Amygdala (tissue), 56 donors: ENCODE measurements at regions not wholly inside any gene's neighbourhood (a gene's known extent, or its start where the extent isn't known, plus 50 kb on each side); places are given as distances from the start of the nearest gene placed in this dataset.
"Not testable (repeated sequence)": the region's sequence is repeated elsewhere in the genome, so short reads cannot be mapped to it uniquely, and the experiment has no call there.

ENCODE experiments used
- DNase-seq, 56 donors: peaks; one replicate each; lab custom pipeline; 2025; lab: John Stamatoyannopoulos, UW

DNA sequence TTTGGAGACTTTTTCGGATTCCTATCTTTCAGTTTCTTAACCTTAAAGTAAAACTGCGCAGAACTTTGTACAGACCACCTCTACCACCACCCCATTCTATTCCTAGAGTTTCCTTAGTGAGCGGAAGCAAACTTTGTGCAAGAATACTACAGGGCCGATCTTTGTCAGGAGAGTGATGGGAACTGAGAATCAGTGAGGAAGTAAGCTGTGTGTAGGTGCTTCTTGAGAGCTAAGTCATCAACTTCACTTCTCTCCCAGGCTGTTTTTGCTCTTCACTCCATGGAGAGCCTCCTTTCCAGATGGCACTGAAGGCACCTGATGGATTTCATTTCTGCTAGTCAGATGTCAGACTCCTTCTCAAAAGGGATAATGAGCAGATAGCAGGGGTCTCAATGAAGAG lies 127.3 kb downstream of the SPATA31D1 start:
- no peak for DNase-seq

DNA sequence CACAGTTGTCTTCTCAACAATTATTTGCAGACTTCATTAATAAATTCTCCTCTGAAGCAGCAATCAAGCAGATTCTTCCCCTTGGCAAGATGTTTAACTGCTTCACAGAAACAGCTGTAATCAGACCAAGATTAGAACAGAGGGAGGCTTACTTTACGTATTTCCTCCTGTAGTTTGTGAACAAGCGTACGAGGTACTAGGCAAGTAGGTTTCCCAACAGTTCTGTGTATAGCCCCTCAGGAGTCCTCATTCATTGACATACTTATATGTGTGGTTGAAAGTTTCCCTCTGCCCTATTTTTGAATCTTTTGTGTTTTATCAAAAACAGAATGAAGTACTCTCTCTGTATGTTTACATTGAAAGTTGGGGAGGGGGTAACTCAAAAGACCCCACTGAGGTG lies 128.0 kb downstream of the SPATA31D1 start:
- no peak for DNase-seq

DNA sequence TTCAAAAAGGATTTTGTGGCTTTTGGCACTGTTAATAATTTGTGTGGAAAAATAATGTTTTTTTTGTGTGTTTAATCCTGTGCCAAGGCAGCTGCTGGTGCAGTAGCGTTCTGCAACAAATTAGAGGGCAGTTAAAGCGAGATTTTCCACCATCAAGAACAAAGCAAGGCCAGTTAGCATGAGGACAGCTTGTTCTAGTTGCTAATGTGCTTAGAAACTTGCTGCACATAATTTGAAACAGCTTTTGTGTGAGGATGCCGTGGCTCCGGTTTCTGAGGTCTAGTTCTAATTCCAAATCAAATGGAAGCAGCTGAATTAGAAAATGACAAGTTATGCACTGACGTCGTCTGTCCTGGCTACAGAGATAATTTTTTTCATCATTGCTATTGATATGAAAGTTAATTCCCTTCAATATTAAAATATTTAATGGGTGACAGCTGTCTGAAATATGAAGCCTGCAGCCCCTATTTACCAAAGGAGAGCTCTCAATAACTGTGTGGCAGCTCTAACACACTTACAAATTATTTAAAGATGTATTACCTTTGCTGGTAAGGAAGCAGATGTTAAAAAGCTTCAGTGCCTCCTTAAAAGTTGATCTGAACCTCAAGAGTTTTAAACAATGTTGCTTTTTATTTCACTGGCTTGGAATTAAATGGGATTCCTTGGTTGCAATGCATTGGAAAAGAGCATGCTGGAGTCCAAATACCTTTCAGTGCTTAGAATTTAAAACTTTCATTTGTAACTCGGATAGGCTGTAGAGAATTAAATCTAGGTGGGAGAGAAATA lies 128.6 kb downstream of the SPATA31D1 start:
- peak in 34 of 56 donors; percentile 3 to 71 (median 26) for DNase-seq

DNA sequence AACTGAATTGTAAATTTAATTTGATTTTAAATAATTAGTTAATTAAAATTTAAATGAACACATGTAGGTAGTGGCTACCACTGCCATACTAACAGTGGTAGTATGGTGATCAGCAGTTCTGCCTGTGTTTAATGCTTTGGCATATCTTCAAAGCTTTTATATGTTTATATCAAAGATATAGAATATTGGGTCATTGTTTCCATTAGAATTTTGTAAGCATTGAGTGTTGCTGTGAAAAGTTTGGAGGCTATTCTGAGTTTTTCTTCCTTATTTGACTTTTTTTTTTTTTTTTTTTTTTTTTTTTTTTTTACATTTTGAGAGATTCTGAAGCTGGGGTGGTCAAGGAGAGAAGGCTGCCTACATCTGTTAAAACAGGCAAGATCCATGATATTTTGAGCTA lies 134.2 kb downstream of the SPATA31D1 start:
- DNase-seq, result no peak

DNA sequence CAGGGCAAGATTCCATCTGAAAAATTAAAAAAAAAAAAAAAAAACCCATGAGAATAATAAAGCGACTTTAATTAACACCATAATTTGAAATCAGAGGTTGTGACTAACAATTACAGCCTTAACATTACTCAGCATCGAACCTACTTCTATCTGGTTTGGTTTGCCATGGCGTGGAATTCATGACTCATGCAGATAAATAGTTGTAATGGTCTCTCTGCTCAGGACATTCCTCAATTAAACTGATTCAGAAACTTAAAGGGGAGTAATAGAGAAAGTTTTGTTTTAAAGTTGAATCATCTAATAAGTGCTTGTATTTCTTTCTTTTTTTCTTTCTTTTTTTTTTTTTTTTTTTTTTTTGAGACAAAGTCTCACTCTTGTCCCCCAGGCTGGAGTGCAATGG lies 135.5 kb downstream of the SPATA31D1 start:
- no peak for DNase-seq

DNA sequence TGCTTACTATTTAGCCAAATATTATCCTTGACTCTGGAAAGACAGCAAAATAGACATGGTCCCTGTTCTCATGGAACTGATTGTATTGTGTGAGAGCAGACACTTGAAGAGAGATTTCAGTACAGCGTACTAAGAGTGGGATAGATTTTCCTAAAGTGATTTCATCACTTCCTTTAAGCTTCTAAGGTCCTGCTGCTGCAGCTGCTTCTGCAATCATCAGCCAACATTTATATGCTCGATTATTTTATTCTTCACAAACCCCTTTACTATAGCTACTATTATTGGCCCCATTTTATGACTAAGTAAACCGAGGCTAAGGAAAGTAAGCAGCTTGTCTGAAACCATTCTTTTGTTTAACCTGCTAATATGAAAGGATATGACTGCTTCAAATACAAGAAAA lies 137.7 kb downstream of the SPATA31D1 start:
- DNase-seq, result no peak

DNA sequence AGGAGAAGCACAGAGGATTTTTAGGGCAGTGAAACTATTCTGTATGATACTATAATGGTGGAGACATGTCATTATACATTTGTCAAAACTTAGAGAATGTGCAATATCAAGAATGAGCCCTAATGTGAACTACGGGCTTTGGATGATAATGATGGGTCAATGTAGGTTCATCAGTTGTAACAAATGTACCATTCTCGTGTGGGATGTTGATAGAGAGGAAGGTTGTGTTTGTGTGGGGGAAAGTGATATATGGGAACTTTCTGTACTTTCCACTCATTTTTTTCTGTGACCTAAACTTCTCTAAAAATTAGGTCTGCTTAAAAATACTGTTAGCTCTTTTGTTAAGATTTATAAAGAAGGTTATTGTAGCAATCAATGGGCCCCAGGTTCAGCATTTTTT lies 138.9 kb downstream of the SPATA31D1 start:
- DNase-seq, result no peak

DNA sequence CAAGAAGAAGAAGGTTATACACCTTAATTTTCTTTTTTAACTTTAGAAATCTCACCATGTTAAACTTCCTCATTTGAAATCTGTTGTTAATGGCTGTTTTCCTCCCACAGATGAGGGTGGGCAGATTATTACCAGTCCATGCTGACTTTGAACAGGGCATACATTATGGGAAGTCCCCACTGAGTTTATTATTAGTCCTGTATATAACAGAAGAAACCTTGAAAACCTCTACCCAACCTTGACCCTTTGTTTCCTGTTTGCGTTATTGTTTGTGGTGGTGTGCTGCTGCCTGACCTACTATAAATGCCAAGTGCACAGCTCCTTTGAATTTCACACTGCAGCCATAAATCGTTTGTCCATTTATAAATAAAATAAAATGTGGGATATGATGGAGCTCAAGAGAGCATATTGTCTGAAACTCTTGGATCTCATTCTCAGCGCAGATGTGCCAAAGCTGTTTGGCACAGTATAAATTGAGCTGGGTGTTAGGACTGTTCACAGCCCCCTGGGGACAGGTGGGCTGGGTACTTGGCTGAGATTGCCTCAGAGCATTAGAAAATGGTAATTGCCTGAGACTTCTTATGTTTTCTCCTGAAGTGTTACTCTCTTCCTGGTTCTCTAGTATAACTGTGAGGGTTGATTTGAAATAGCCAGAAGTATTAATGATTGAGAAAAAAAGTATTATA lies 139.6 kb downstream of the SPATA31D1 start:
- DNase-seq, result peak in 3 of 56 donors; percentile 10 to 15 (median 13)

DNA sequence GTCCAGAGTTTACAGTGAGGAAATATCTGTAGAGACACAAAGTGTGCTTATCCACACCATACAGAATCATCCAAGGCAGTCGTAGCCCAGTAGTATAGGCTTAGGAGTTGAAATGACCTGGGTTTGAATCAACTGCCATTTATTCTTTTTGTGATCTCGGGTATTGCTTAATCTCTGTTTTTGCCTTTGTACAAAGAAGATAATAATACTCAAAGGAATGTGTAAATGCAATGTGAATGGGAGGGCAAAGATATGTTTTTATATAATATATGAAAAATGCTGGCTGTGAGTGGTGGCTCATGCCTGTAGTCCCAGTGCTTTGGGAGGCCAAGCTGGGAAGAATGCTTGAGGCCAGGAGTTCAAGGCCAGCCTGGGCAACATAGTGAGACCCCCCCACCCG lies 141.1 kb downstream of the SPATA31D1 start:
- DNase-seq, result no peak

DNA sequence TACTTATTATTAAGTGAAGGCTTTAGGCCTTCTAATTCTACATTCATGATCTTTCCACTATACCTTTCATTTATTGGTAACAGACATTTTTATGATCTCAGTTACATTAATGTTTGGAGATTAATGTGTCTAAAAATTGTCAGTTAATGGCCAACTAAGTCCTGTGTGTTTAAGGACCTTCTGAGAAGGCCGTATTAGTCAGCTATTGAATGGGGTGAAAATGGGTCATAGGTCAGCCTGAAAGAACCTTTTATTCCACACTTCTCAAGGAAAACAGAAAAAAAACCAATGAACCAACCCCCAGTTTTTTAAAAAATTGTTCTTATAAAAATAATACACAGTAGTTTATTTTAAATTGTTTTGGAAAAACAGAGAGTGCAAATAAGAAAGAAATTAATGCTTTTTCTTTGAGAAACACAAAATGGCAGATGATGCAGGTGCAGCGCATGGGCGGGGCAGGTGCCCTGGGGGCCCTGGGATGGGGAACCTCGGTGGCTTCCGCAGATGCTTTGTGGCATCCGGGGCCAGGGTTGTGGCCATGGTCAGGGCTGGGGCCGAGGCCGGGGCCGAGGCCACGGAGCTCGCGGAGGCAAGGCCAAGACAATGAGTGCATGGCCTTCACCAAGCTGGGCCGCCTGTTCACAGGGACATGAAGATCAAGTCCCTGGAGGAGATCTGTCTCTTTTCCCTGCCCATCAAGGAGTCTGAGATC lies 141.9 kb downstream of the SPATA31D1 start:
- DNase-seq, result no peak

DNA sequence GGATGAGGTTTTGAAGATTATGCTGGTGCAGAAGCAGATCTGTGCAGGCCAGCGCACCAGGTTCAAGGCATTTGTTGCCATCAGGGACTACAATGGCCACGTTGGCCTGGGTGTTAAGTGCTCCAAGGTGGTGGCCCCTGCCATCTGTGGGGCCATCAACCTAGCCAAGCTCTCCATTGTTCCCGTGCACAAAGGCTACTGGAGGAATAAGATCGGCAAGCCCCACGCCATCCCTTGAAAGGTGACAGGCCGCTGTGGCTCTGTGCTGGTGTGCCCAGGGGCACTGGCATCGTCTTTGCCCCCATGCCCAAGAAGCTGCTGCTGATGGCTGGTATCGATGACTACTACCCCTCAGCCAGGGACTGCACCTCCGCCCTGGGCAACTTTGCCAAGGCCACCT lies 142.5 kb downstream of the SPATA31D1 start:
- DNase-seq, result no peak

DNA sequence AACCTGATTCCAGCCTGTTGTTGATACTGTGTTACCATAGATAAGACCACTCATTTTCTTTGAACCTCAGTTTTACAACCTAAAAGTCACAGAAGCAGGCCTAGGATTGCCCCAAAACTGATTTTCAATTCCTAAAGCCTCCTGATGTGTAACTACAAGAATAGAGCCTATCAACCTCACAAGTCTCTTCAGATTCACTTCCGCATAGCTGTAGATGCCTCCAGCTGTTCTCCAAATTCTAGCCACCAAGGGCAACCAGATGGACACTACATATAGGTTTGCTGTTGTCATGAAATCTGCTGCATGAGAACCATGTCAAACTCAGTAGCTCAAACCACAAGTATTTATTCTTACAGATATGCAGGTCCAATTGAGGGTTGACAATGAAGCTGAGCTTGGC lies 143.5 kb downstream of the SPATA31D1 start:
- DNase-seq, result no peak

DNA sequence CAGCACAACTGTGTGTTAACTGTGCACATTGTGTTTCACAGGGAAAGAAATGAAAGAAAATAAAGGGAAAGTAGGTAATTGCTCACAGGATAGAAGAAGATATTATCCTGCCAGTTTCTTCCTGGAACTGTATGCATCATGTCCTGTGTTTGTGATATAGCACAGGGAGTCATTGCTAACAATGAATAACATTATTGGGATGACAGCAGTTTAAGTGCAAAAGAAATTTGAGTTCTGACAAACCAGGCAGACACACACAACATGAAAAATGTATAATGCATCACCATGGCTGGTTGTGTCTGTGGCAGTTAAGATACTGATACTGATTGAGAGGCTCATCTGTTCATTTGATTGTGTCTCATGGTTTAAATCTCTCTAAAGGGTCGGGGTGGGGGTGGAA lies 145.4 kb downstream of the SPATA31D1 start:
- DNase-seq, result no peak

DNA sequence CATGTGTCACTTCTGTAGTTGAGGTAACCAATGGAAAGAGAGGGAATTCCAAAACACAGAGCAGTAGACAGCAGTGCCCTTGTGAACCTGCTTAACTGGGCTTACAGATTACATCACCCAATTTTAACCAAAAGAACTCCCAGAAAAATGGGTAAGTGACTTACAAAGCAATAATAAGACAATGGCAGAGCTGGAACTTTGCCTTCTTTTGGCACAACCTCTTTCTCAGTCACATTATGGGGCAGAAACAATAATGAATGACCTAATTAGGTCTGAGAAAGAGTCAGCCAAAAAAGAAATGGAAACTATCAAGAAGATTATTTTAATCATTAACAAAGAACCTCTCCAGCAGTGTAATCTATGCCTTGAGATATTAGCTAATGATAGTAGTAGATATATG lies 146.5 kb downstream of the SPATA31D1 start:
- no peak for DNase-seq

DNA sequence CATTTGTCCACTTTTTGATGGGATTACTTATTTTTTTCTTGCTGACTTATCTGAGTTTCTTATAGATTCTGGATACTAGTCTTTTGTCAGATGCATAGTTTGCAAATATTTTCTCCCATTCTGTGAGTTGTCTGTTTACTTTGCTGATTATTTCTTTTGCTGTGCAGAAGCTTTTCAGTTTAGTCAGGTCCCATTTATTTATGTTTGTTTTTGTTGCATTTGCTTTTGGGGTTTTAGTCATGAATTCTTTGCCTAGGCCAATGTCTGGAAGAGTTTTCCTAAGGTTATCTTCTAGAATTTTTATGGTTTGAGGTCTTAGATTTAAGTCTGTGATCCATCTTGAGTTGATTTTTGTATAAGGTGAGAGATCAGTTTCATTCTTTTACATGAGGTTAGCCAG lies 149.5 kb downstream of the SPATA31D1 start:
- DNase-seq, result not testable (repeated sequence)

DNA sequence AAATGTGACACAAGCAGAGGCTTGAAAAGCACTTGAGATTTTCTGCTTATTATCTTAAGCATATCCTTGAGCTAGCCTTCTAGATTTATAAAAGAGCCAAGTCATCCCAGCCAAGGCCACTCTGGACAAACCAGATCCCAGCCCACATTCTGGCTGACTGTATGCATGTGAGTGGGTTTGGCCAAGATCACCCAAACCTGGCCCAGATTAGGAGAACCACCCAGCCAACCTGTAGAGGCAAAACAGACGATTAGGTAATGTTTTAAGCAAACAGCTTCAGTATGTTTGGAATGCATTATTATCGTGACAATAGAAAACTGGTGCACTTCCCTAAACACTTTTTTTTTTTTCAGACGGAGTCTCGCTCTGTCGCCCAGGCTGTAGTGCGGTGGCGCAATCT lies 151.9 kb downstream of the SPATA31D1 start:
- no peak for DNase-seq

DNA sequence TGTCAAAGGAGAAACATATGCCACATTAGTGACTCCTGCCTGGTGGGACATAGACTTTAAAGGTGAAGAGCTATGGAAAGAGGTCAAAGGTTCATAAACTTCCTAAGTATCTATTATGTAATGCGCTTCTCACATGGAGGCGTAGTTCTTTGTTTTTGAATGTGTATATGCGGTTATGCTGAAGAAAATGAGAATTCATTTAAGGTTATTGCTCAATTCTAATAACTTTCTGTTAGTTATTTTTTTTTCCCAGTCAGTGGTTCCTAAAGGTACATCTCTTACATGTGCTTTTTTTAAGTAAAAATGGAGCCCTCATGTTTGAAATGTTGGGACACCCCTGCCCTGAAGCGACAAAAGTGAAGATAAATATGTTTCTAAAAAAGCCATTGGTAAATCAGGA lies 156.2 kb downstream of the SPATA31D1 start:
- no peak for DNase-seq

DNA sequence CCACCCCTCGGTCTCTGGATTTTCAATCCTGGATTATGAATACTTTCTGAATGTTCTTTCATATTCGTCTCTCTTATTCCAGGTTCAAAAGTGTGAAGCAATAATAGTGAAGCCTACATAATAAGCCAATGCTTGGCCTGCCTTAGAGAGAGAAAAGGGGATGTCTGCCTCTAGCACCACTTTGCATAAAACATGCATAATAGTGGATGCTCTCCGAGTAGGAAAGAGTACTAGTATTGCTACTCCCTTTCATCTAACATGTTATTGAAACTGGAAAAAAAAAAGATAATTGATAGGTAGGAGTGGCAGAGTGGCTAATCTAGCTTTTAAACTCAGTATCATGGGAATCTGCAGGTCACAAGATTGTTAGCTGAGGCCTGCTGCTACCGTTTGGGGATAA lies 158.1 kb downstream of the SPATA31D1 start:
- DNase-seq, result no peak

DNA sequence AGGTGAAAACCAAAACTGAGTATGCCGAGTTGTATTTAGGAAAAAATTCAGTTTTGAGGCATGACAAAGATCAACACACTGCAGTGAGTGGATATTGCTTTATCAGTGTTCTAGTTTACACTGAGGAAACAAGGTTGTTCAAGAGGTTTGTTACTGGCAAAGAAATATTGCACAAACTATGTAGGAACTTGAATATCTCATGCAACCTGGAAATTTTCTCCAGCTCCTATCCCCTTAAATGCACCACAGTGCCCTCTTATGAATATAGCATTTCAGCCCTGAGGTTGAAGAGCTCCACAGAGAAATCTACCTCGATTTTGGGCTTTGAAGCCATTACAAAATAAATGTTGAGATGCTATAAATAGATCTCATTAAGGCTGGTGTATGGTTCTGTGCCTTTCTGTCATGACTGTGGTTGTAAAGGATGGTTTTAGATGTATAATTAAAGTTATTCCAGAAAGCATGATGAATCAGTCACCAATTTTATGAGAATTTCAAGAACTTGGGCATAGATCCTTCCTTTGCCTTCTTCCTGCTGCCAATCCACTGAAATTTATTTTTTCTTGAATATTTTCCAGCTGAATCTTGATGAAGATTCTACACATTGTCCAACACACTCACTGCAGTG lies 159.3 kb downstream of the SPATA31D1 start:
- DNase-seq, result no peak

DNA sequence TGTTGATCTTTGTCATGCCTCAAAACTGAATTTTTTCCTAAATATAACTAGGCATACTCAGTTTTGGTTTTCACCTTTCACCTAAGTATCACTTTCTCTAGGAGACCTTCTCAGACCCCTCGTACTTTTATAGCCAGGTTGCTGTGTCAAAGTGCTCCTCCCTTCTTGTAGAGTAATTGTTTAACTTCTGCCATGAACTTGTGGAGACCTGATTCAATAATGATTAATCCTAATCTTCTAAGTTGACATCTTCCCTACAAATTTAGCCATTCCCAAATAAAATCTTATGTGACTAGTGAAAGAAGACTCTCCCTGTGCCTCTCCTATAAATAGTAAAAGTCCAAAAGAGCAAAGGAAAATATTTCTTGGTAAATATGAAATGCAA lies 159.8 kb downstream of the SPATA31D1 start:
- no peak for DNase-seq

DNA sequence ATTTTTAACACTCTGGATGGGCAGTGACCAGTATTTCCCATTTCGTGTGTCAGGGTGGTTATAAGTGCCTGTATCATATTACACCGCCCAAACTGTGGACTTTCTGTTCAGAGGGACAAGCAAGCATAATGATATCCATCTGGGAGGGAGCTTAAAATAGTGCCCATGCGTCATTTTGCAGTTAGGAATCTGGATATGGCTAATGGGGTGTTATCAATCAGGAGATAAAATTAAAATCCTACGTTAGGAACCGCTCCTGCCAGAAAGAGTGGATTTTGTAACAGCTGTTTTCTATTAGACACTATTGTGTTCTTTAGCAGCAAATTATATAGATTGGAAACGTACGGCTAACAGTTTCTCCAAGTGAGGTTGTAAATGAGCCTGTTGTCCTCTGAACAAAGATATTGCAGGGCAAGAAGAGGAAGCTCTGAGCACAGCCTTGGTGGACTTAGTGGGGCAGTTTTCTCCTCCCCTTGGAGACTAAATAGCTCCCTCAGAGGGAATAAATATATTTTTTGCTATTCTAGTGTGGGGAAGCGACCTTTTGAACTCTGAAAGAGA lies 160.4 kb downstream of the SPATA31D1 start:
- no peak for DNase-seq
